HepG2 (cell line): ENCODE measurements at regions not wholly inside any gene's neighbourhood (a gene's known extent, or its start where the extent isn't known, plus 50 kb on each side); places are given as distances from the start of the nearest gene placed in this dataset.

Experiments
- ATAC-seq: fragments of 200-7000 bp; cut with Tn5 transposase; 3 replicates; pipeline ENCODE4 v1.9.1; 2020; ENCODE audit warnings: mild to moderate bottlenecking, moderate library complexity
- BruUV-seq: library from RNA; stranded (reverse); fragments of 400-500 nt; replicated peaks from 2 replicates; lab custom pipeline; 2021; lab: Mats Ljungman, UMichigan
- CTCF ChIA-PET: fragments of 300-600 bp; formaldehyde crosslinking; extraction: SDS; loops from one replicate; lab custom pipeline; 2021; ENCODE audit warnings: low total read pairs, inconsistent platforms, low intra/inter-chr PET ratio; lab: Yijun Ruan, JAX
- POLR2A ChIA-PET: fragments of 350-600 bp; sonication (Branson Sonifier 250); formaldehyde crosslinking; loops from one replicate; lab custom pipeline; 2020; ENCODE audit warnings: antibody characterized with exemption, inconsistent platforms; lab: Yijun Ruan, JAX
- DNase-seq: peaks from one replicate; pipeline ENCODE4 v3.0.0-alpha.2; 2015; ENCODE audit warnings: low spot score
- FAIRE-seq: peaks from 3 replicates; lab custom pipeline; 2011; peaks lifted over from hg19 to GRCh38; lab: Jason Lieb, UNC
- H2AFZ ChIP-seq: one replicate; pipeline ENCODE4 v1.6.1; 2011; ENCODE audit warnings: low read length, inconsistent platforms
- H3K27ac ChIP-seq: fragments of 300-600 bp; 3 replicates; pipeline ENCODE4 v1.8.0; 2011; ENCODE audit warnings: mixed run types, mild to moderate bottlenecking, mixed read lengths, low read length, inconsistent platforms; ENCODE audit not compliant: insufficient read depth; ENCODE audit errors: extremely low read length
- H3K27me3 ChIP-seq, 2 experiments: fragments of 200-600 bp in 1 of 2; 2 replicates in 1 of 2; 3 replicates in 1 of 2; pipeline versions ENCODE4 v1.6.0 to v1.8.0; 2011; ENCODE audit warnings: low read length in 2 of 2, mild to moderate bottlenecking in 2 of 2, moderate library complexity in 2 of 2, inconsistent platforms in 1 of 2; ENCODE audit not compliant: insufficient read depth in 2 of 2, control insufficient read depth in 1 of 2
- H3K36me3 ChIP-seq, 2 experiments: fragments of 200-600 bp in 1 of 2; replicated peaks in 1 of 2; 2 replicates in 1 of 2; 3 replicates in 1 of 2; pipeline versions ENCODE4 v1.5.1 to v1.8.0; 2011; ENCODE audit warnings: low read length in 2 of 2, inconsistent platforms in 1 of 2; ENCODE audit not compliant: insufficient read depth in 2 of 2, control insufficient read depth in 1 of 2
- H3K4me1 ChIP-seq: 2 replicates; pipeline ENCODE4 v1.5.1; 2012; ENCODE audit warnings: low read length, inconsistent platforms; ENCODE audit not compliant: insufficient read depth
- H3K4me2 ChIP-seq: 2 replicates; pipeline ENCODE4 v1.6.0; 2011; ENCODE audit warnings: low read depth, low read length, inconsistent platforms
- H3K4me3 ChIP-seq, 3 experiments: fragments of 200-600 bp in 1 of 3; sonication (generic), shearing (Covaris generic) in 1 of 3; replicated peaks in 1 of 3; 2 replicates each; pipeline ENCODE4 v1.5.1; 2011 to 2016; ENCODE audit warnings: low read length in 3 of 3, inconsistent platforms in 2 of 3, low read depth in 2 of 3, mild to moderate bottlenecking in 2 of 3, control low read depth in 1 of 3, mixed read lengths in 1 of 3; ENCODE audit not compliant: insufficient read depth in 1 of 3
- H3K79me2 ChIP-seq: one replicate; pipeline ENCODE4 v1.6.1; 2011; ENCODE audit warnings: low read length, inconsistent platforms; ENCODE audit not compliant: insufficient read depth
- H3K9ac ChIP-seq: 2 replicates; pipeline ENCODE4 v1.6.0; 2011; ENCODE audit warnings: mild to moderate bottlenecking, low read depth, low read length, inconsistent platforms; ENCODE audit not compliant: insufficient read depth
- H3K9me3 ChIP-seq: 2 replicates; pipeline ENCODE4 v1.5.1; 2012; ENCODE audit warnings: mild to moderate bottlenecking, low read length
- H4K20me1 ChIP-seq: 2 replicates; pipeline ENCODE4 v1.6.0; 2011; ENCODE audit warnings: inconsistent platforms, mild to moderate bottlenecking, low read length, moderate library complexity; ENCODE audit not compliant: insufficient read depth
- ARID3A ChIP-seq: IDR thresholded peaks from 2 replicates; pipeline ENCODE4 v1.6.1; 2012; ENCODE audit warnings: low read depth, low read length, improper control_type of control experiment
- CREBL2 ChIP-seq: sonication (generic); formaldehyde crosslinking; IDR thresholded peaks from 2 replicates; pipeline ENCODE4 v1.8.1; 2023; ENCODE audit warnings: missing genetic modification reagents, mild to moderate bottlenecking, borderline replicate concordance
- KLF9 ChIP-seq: IDR thresholded peaks from 2 replicates; pipeline ENCODE4 v1.6.1; 2016; ENCODE audit warnings: low read depth
- MAFF ChIP-seq: IDR thresholded peaks from 2 replicates; pipeline ENCODE4 v1.6.1; 2011; ENCODE audit warnings: low read depth, low read length, improper control_type of control experiment
- MED1 ChIP-seq: sonication (generic); formaldehyde crosslinking; IDR thresholded peaks from 2 replicates; pipeline ENCODE4 v1.4.0; 2020; ENCODE audit warnings: missing genetic modification reagents
- MTF1 ChIP-seq: sonication (generic); formaldehyde crosslinking; IDR thresholded peaks from 2 replicates; pipeline ENCODE4 v1.5.0; 2020; ENCODE audit warnings: missing genetic modification reagents
- PCBP1 ChIP-seq: fragments of 200-400 bp; formaldehyde crosslinking; IDR thresholded peaks from 2 replicates; pipeline ENCODE4 v1.6.1; 2017; ENCODE audit warnings: mild to moderate bottlenecking, low read depth, low read length, borderline replicate concordance
- PREB ChIP-seq: sonication (generic); formaldehyde crosslinking; IDR thresholded peaks from 2 replicates; pipeline ENCODE4 v1.4.0; 2020; ENCODE audit warnings: missing genetic modification reagents
- THRA ChIP-seq: sonication (generic); formaldehyde crosslinking; IDR thresholded peaks from 2 replicates; pipeline ENCODE4 v1.4.0; 2020; ENCODE audit warnings: missing genetic modification reagents, borderline replicate concordance
- ZBTB7A ChIP-seq: sonication (generic); formaldehyde crosslinking; IDR thresholded peaks from 2 replicates; pipeline ENCODE4 v1.8.0; 2022; ENCODE audit warnings: mild to moderate bottlenecking, missing genetic modification reagents
- ZHX1 ChIP-seq: sonication (generic); formaldehyde crosslinking; IDR thresholded peaks from 2 replicates; pipeline ENCODE4 v1.8.1; 2022; ENCODE audit warnings: low read depth, mild to moderate bottlenecking, missing genetic modification reagents
- ZMYM2 ChIP-seq: sonication (generic); formaldehyde crosslinking; IDR thresholded peaks from 2 replicates; pipeline ENCODE4 v1.8.0; 2022; ENCODE audit warnings: mild to moderate bottlenecking, missing genetic modification reagents
- ZNF124 ChIP-seq: sonication (generic); formaldehyde crosslinking; IDR thresholded peaks from 2 replicates; pipeline ENCODE4 v1.4.0; 2020; ENCODE audit warnings: missing genetic modification reagents
- ZNF788 ChIP-seq: sonication (generic); formaldehyde crosslinking; IDR thresholded peaks from 2 replicates; pipeline ENCODE4 v1.5.0; 2020; ENCODE audit warnings: mild to moderate bottlenecking, missing genetic modification reagents, borderline replicate concordance
- WGBS: methylation state at CpG from one replicate; pipeline ENCODE4 v1.1.6; 2017; ENCODE audit warnings: low lambda C conversion rate; 5-methylcytosine and 5-hydroxymethylcytosine counted together
- in situ Hi-C: cut with HindIII; loops from 2 replicates; pipeline ENCODE4 v1.10.0; 2017; ENCODE audit warnings: low pct_unique_long_range_greater_than_20kb; ENCODE audit not compliant: extremely low pct_ligation_motif_present
- intact Hi-C: fragments of 100-400 bp; cut with micrococcal nuclease; formaldehyde crosslinking; loops from one replicate; pipeline ENCODE4 v1.10.0; 2022; ENCODE audit not compliant: unreplicated experiment

GRCh38 chr16:80462917-80463316 is 77.9 kb upstream of the DYNLRB2 start (continued):
- TF ChIP-seq ARID3A, result no peak
- TF ChIP-seq ZNF124 (CRISPR knock-in tag), result no peak
- TF ChIP-seq CREBL2 (CRISPR knock-in tag), result no peak

GRCh38 chr16:80460988-80461387 is 79.8 kb upstream of the DYNLRB2 start:
- H4K20me1 ChIP-seq, result no peaks in the 10 kb centered on the region
- no peak for ATAC-seq
- ChIA-PET POLR2A (no interaction called here), CTCF (no interaction called here)
- 29% methylated on average over 1 of the region's 1 CpG for WGBS
- no peak overlapping the region for H3K9ac ChIP-seq
- H3K4me1 ChIP-seq, result peaks cover 27% of the 10 kb centered on the region
- no peaks in the 10 kb centered on the region for H3K79me2 ChIP-seq
- H3K27me3 ChIP-seq, result peaks cover 0 to 28% of the 10 kb centered on the region in 2 experiments; a peak in 4 of 5 replicates
- intact Hi-C loops (loop anchor here (10.0 kb wide), 1 partner anchor 366 kb away; no protein-coding TSS in a partner anchor), in situ Hi-C loops (no loop called here)
- no peaks in the 10 kb centered on the region for H3K9me3 ChIP-seq
- no peak for FAIRE-seq
- no peak overlapping the region for H3K4me3 ChIP-seq
- no peak overlapping the region for H3K4me2 ChIP-seq
- H3K36me3 ChIP-seq, result no peaks in the 10 kb centered on the region
- no TSS peak for BruUV-seq
- DNase-seq, result no peak
- H2AFZ ChIP-seq, result no peak overlapping the region
- H3K27ac ChIP-seq, result no peak overlapping the region
- TF ChIP-seq ZMYM2, result no peak
- no peak for TF ChIP-seq ZNF788 (CRISPR knock-in tag)
- TF ChIP-seq PCBP1, result no peak
- TF ChIP-seq KLF9 (CRISPR knock-in tag), result no peak
- TF ChIP-seq ZHX1 (CRISPR knock-in tag), result no peak
- no peak for TF ChIP-seq PREB
- no peak for TF ChIP-seq THRA (CRISPR knock-in tag)
- no peak for TF ChIP-seq ZBTB7A (CRISPR knock-in tag)
- TF ChIP-seq MAFF, result no peak
- TF ChIP-seq MED1 (CRISPR knock-in tag), result no peak
- no peak for TF ChIP-seq MTF1
